GM18520 (cell line): ENCODE measurements at regions not wholly inside any gene's neighbourhood (a gene's known extent, or its start where the extent isn't known, plus 50 kb on each side); places are given as distances from the start of the nearest gene placed in this dataset.
"Not testable (repeated sequence)": the region's sequence is repeated elsewhere in the genome, so short reads cannot be mapped to it uniquely, and the experiment has no call there.

Source experiments
- ATAC-seq: cut with Tn5 transposase; IDR thresholded peaks from one replicate; pipeline ENCODE4 v1.9.1; 2021; ENCODE audit not compliant: unreplicated experiment

DNA sequence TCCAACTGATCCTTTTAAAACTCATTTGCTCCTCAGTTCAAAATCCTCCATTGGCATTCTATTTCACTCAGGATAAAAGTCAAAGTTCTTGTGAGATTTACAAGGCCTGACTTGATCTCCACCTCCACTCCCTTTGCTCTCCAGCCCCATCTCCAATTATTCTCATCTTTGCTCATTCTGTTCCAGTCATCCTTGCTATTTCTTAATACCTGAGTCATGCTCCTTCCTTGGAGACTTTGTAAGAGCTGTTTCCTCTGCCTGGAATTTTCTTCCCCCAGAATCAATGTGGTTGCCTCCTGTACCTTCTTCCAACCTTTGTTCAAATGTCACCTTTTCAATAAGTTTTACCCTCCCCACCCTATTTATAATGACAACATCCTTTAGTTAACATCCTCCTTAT is 373.5 kb downstream of the HTR1B start:
- ATAC-seq = no peak

DNA sequence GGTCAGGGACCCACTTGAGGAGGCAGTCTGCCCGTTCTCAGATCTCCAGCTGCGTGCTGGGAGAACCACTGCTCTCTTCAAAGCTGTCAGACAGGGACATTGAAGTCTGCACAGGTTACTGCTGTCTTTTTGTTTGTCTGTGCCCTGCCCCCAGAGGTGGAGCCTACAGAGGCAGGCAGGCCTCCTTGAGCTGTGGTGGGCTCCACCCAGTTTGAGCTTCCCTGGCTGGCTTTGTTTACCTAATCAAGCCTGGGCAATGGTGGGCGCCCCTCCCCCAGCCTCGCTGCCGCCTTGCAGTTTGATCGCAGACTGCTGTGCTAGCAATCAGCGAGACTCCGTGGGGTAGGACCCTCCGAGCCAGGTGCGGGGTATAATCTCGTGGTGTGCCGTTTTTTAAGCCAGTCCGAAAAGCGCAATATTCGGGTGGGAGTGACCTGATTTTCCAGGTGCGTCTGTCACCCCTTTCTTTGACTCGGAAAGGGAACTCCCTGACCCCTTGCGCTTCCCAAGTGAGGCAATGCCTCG is 375.4 kb downstream of the HTR1B start:
- not testable (repeated sequence) for ATAC-seq

DNA sequence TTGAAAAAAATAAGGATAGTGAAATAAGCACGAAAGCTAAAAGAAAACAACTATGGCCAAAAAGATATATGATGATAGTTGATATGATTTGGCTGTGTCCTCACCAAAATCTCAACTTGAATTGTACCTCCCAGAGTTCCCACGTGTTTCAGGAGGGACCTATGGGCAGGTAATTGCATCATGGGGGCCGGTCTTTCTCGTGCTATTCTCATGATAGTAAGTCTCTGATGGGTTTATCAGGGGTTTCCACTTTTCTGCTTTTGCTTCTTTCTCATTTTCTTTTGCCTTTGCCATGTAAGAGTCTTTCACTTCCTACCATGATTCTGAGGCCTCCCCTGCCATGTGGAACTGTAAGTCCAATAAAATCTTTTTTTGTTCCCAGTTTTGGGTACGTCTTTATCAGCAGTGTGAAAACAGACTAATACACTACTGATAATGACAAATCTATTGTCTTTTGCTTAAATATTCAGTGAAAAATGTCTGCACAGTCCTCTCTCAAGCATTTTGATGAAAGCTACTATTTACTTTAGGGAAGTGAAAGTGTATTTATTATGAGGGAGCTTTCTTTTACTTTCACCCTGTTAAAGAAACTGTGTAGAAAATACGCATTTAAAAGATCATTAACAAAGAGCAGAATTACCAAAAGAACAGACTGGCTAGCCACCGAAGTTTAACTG is 389.1 kb downstream of the HTR1B start:
- no peak for ATAC-seq

DNA sequence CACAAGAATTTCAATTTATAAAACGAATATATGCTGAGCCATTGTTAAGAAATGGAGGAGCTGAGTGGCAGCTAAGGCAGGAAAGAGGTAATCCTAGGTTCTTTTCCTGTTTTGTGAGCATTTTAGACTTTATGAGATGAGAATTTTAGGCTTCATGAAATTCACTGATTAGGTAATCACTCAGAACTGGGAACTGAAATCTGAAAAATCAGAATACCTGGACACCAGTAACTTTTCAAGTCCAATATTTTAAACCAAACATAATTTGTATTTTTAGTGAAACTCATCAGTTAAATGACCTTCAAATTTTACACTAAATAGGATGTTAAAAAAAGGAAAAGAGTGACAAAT is 389.9 kb downstream of the HTR1B start:
- ATAC-seq = no peak

DNA sequence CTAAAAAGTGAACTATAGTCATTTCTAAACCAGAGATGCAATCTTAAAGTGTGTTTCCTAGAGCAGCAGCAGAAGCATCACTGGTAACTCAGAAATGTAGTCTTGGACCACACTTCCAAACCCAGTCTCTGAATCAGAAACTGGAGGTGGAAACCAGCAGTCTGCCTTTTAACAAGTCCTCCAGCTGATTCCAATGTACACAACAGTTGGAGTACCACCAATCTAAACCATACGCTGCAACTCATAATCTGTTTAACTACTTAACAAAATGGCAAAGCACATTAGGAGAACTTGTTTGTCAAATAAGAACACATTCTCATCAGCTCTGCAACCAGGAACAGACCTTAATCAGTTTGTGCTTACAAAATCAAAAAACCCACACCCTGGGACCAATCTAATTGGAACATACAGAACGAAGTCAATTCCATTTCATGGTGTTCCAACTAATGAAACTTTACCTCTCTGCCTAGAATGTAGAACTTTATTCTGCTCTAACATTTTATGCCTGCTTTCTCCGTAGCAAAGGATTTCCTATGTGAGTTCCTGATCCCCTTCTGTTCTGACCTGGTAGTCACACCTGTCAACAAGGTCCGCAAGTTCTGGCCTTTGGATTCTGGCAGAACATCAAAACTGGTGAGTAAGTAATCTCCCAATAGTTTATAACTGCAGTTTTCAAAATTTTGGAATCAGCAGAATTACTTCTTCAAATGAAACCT is 390.4 kb downstream of the HTR1B start:
- ATAC-seq = no peak

DNA sequence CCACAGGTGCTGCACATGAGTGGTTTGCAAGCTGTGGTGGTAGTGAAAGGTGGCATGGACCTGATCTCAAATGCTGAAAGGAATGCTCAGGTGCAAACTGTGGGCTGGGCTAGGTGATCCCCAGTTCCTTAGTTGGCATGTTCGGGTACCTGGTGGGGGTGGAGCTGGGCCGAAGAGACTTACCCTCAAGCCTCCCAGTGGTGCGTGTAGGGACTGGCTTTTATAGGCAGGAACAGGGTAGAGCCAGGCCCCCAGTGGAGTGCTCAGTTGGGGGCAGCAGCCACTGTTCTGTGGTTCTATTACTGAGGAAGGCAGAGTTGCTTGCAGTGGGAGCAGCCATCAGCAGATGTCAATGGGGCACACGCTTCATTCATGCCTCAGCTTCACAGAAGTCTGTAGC is 399.8 kb downstream of the HTR1B start:
- no peak for ATAC-seq

DNA sequence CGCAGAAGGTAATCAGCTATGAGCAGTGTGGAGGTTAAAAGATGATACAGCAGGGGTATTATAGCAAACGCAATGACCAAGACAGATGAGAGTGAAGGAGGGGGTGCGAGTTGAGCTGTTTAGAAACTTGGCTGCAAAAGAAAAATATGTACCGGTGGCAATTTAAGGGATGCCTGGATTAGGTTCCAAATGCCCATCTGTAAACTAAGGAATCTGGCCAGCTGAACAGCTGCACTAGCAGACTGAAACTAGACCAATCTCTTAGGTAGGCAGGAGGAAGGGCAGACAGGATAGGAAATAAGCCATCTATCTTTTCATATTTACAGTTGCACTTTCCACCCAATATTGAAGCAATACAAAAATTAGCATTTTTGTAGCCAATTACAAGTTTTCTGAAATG is 407.6 kb downstream of the HTR1B start:
- ATAC-seq = no peak

DNA sequence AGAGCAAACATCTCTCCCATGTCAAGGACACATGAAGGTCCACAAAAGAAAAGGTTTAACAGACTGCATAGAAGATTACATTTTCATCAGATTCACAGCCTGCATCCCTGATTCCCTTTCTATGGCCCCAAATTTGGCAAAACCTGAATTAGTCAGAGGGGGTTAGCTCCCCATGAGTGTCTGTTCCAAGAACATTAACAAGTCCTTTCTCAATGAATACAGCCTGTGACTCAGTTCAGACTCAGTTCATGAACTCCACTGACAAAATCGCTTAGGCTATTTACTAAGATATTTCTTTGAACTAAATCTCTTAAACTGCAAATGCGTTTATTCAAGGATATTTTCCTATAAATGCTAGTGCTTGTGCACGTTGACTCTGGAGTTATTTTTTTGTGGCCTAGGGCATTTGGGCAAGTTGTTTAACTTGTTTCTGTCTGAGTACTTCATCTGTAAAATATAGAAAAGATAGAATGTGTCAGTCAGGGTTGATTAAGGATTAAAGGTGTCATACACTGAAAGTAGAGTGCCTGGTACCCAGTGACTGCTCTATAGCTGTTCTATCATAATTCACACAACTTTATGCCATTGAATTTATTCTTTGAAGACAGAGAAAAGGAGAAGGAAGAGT is 422.6 kb downstream of the HTR1B start:
- ATAC-seq = no peak

DNA sequence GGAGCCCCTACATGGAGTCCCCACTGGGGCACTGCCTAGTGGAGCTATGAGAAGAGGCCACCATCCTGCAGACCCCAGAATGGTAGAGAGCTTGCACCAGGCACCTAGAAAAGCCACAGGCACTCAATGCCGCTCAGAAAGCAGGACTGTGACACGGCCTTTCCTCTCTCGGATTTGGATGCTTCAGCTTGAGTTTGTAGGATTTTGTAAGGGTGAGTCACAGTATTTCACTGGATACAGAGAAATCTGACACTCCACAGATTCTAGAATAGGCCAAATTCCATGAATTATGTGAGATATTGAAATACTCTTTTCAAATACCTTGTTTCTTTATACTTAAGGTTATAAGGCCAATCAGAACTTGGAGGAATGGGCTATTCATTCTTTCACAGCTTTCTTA is 424.5 kb downstream of the HTR1B start:
- ATAC-seq = no peak

DNA sequence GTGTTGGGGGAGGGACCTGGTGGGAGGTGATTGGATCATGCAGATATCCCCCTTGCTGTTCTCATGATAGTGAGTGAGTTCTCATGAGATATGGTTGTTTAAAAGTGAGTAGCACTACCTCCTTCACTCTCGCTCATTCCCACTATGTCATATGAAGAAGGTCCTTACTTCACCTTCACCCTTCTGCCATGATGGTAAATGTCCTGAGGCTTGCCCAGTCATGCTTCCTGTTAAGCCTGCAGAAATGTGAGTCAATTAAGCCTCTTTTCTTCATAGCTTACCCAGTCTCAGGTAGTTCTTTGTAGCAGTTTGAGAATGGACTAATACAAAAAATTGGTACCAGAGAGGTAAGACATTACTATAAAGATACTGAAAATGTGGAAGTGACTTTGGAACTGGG is 425.9 kb downstream of the HTR1B start:
- no peak for ATAC-seq

DNA sequence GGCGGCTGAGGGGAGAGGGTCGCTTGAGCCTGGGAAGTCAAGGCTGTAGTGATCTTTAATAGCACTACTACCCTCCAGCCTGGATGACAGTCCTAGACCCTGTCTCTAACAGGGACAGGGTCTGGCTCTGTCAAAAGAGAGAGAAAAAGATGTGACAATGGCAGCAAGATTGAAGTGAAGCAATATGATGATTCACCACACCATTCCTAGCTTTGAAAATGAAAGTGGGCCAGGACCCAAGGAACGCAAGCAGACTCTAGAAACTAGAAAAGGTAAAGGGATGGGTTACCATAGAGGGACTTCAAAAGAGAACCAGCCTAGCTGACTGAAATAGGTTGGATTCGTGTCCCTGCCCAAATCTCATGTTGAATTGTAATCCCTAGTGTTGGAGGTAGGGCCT is 426.9 kb downstream of the HTR1B start:
- no peak for ATAC-seq

DNA sequence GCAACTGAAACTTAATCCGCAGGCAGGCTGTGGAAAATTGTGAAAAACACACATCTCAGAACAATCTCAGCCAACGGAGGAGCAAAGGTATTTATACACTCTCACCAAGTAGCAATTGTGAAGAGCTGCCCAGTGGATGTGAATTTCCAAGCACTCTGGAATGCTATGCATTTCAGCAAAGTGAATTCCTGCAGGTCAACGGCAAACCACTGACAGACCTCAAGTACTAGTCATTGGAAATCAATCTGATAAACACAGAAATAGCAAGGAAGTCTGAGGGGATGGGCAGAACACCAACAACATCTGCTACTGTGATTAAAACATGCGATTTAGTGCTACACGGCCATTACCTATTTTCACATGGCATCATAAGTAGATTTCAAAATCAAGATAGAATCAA is 429.1 kb downstream of the HTR1B start:
- ATAC-seq = no peak

DNA sequence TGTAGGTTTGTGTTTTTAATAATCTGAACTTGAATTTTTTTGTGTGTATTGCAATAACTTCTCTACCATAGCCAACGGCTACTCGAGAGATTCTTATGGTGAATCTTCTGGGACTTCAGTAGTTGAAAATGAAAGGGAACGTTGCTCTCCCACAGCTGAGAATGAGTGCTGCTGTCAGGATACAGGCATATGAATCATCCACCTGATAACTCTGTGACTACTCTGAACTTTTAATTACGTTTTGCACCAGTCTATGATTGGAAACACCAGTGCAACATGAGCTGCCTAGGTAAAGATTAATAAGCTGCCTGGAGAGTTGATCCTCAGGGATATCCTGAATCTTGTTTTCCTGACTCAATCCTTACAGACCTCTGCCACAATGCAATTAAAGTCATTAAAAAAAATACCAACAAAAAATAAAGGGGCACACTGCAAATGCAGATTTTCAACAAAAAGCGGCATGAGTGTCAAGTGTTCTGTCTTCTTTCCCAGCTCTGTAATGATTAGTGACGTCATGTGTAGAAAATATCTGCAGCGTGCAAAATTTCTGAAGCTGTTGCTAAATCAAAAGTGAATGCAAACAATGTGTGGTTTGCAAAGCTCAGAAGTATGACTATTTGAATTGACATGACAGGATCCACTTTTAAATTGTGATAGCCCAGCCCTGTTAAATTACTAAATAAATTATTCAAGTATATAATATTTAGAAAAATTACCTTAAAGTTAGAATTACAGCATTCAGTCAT is 432.2 kb downstream of the HTR1B start:
- ATAC-seq = no peak

DNA sequence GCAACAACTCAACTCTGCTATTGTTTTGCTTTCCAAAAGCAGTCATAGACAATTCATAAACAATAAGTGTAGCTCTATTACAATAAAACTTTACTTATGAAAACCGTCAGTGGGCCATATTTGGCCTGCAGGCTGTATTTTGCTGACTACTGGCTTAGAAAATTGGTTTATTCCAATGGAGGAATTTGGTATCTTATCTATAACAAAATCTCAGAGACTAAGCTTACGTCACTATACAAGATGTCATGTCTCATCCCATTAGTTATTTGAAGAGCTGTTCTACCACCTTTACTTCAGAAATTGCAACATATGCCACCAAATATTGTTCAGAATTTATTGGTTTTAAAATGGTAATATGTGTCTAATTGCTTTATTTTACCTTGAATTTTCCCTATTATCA is 436.9 kb downstream of the HTR1B start:
- ATAC-seq = no peak

DNA sequence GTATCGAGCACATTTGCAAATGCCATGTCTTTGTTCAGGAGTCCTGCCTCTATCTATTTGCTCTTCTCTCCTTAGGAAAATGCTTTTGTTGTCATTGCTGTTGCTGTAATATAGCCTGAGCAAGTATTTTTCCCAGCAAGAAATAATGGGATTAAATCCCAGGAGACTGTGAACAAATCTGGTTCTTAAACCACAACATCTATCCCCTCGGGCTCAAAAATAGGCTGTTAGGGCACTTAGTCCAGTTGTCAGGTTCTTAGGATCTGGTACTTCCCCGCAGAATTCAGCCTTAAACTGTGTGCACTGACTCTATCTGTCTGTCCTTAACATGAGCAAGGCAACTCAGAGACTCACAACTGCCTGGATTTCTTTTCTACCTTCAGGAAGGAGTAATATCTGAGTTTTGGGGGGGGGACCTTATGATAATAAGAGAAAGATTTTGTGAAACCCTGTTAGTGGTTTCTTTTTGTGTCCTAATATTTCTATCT is 437.5 kb downstream of the HTR1B start:
- ATAC-seq = no peak

DNA sequence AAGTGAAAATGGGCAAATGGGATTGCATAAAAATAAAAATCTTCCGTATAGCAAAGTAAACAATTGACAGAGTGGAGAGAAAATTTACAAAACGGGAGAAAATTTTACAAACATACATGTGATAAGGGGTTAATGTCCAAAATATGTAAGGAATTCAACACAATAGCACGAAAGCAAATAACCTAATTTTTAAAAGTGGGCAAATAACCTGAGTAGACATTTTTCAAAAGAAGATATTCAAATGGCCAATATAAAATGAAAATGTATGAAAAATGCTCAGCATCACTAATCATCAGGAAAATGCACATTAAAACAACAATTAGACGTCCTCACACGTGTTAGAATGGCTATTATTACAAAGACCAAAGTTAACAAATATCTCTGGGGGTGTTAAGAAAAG is 441.5 kb downstream of the HTR1B start:
- no peak for ATAC-seq

DNA sequence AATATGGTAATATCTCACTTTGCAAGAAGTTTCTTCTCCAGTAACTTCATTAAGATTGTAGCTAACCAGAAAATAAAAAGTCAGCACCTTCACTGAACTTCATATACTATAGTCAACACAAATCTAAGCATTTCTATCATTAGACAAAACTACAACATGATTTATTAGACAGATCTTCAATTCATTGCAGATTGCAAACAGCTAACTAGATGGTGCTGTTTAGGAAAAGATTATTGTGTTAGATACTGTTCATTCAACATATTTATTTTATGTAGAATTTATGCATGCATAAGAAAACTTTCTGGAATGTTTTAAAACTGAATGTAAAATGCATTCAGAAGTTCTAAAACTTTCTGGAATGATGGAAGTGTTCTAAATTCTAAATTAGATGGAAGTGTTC is 442.1 kb downstream of the HTR1B start:
- no peak for ATAC-seq

DNA sequence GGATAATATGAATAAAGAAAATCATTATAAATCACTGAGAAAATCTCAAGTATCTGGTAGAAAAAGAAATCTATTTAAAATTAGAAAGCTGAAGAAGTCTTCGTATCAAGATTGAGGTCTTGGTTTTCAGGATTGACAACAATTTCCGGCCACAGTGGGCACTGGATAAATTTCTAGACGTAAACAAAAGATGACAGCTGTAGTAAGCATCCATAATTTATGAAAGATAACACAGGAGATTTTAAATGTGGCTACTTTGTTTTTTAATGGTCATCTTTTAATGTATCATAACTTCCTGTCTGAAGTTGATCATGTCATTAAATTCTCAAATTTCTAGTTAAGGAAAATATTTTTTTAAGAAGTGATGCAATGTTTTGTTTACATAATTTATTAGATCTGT is 444.2 kb downstream of the HTR1B start:
- ATAC-seq = no peak

DNA sequence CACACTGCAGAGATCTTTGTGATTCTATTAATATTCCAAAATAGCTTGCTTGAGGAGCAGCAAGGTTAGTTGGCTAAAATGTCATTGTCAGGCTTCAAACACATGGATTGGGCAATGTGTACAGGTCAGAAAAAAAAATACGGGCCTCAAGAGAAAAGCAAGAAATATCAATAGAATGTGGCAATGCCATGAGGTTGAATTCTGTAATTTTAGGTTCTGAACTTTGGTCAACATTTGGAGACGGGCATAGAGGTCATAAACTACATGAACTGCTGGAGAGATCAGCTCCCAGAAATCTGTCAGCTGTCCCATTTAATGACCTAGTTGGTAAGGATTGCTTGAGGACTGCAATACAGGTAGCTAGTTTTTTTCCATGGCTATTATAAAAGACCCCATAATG is 445.8 kb downstream of the HTR1B start:
- ATAC-seq = no peak

DNA sequence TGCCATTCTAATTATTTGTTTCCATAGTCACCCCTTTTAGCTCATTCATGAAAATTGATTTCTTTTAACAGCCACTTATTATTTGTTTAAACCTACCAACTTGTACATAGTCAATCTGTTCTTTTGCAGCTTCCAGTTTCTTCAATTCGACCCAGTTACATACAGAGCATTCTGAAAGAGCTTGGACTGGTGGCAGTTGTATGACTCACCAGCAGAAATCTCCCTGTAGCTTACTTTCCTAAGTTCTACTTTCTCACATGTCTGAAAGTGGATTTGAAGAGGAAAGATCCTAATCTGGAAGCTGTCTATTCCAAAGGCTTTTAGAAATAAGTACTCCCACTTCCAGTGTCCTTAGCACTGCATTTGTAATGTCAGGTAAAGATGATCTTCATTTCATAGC is 447.9 kb downstream of the HTR1B start:
- no peak for ATAC-seq

DNA sequence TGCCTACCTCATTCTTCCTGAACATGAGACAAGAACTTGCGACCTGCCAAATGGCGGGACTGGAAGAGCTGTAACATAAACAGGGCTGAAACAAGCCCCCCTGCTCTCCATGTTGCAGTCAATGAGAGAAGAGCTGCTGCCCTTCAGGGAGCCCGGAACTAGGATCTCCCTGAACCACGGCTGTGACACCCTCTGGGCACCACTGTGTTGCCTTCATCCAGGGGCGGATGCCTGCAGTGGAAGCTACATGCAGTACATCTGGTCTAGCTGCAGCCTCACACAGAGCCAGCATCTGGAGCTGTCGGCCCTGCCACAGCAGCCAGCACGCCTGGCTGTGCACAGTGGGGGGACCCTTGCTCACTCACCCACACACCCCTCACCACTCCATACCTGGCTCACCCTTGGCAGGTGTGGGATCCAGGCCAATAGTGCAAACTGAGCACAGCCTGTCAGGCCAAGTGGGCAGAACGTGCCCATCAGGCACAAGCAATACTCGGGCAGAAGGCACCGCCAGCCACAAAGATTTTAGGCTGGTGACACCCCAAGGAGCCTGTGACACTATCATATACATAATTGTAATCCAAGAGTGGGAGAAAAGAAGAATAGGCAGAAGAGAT is 451.3 kb downstream of the HTR1B start:
- no peak for ATAC-seq
